ENCODE measurements at regions not wholly inside any gene's neighbourhood (a gene's known extent, or its start where the extent isn't known, plus 50 kb on each side); places are given as distances from the start of the nearest gene placed in this dataset.

DNA sequence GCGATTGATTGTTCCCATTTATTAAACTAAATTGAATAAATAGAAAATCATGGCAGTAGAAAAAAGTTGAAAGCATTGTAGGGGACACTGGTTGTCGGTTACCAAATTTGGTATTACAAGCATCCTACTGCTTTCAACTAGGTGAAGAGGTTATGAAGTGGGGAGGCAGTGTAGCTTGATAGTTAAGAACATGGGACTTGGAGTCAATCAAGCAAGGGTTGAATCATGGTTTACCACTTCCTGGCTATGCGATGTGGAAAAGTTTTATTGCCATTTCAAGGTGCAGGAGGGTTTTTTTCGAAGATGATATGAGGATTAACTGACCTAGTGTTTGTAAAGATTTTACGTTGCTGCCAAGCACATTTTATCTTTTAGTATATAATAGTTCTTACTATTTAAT, 318.2 kb upstream of the KCNH8 start:
- no peak for DNase-seq (ENCODE audit: low spot score)

- no peak for DNase-seq (ENCODE audit: low spot score)
Measured at GRCh38 chr3:18828637-18829036, 319.7 kb upstream of the KCNH8 start.

- no peak for DNase-seq (ENCODE audit: low spot score)
Measured at GRCh38 chr3:18827664-18828063, 320.6 kb upstream of the KCNH8 start.

DNA sequence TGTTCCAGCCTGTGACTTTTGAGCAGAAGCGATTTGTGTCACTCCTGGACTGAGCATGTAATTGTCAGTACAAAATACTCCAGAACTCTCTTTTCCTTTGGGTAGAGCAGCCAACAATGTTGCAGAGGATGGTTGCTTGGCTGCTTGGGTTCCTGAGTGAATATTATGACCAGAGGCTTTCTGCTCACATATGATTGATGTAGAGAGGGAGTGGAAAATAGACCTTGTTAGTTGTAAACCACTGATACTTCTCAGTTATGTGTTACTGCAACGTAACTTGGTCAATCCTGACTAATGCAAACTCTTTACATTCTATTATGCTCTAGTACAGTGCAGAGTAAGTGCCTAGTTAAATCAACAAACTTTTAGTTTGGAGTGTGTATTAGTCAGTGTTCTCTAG, 322.6 kb upstream of the KCNH8 start:
- DNase-seq (ENCODE audit: low spot score) = no peak

GRCh38 chr3:18813300-18813699, 335.0 kb upstream of the KCNH8 start:
- DNase-seq (ENCODE audit: low spot score) = no peak

GRCh38 chr3:18812316-18812715, 336.0 kb upstream of the KCNH8 start:
- DNase-seq (ENCODE audit: low spot score) = peak; percentile 58

GRCh38 chr3:18810306-18810661, 338.0 kb upstream of the KCNH8 start:
- DNase-seq (ENCODE audit: low spot score) = no peak

DNA sequence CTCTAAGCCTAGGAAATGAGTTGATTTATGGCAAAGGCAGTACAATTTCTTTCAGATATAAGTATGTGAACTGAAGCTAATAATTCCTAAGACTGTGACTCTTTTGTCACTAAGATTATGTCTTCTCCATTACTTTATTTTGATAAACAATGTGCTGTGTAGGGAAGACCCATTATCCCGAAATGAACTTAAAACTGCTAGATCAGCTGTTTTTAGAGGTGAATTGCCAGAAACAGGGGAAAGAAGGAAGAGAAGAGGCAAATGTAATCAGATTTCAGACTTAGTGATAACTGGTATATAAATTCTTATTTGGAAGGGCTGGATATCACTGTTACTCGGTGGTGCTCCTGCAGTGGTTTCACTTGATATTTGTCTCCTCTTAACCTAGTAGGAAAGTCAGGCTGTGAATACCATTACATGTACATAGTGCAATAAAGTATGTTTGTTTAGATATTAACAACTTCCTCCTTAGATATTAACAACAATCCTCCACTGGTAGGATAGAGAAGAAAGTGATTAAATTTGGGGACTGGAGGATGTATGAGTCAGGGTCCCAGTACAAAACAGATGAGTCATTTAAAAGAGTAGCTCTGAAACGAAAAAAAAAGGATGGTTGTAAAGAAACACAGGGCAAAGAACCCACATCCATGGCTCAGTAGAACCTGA, 338.5 kb upstream of the KCNH8 start:
- peak; percentile 10 for DNase-seq (ENCODE audit: low spot score)

- no peak for DNase-seq (ENCODE audit: low spot score)
Measured at GRCh38 chr3:18808429-18808828, 339.9 kb upstream of the KCNH8 start.

GRCh38 chr3:18807593-18807992, 340.7 kb upstream of the KCNH8 start:
- DNase-seq (ENCODE audit: low spot score) = no peak

DNA sequence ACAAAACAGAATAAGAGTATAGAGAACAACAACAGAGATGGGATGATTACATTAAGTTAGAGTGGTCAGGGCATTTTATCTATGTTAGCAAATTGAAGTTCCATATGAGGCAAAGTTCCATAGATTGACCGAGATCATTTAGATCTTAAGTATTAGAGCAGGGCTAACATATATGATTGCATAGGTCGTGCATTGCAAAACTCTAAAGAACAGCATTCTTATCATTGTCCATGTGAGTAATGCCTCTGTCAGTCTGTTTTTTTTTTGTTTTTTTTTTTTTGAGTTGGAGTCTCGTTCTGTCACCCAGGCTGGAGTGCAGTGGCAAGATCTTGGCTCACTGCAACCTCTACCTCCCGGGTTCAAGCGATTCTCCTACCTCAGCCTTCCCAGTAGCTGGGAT, 341.7 kb upstream of the KCNH8 start:
- DNase-seq (ENCODE audit: low spot score) = no peak

GRCh38 chr3:18797378-18797777, 350.9 kb upstream of the KCNH8 start:
- no peak for DNase-seq (ENCODE audit: low spot score)

GRCh38 chr3:18795078-18795477, 353.2 kb upstream of the KCNH8 start:
- DNase-seq (ENCODE audit: low spot score) = no peak

DNA sequence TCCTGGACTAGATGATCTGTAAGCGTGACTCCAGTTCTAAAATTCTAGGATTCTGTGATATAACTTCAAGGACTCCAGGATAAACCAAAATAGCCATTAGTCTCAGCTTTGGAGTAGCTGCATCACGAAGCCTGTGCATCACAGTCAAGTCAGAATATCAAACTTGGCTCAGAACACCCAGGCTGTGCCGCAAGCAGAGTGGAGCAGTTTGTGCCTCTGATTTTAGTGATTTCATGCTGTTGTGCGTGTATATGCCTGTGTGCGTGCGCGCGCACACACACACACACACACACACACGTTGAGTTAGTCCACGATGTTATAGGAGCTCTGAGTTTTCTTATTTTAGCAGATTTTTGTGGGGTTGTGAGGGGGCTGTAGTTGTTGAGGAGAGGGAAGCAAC, 356.6 kb upstream of the KCNH8 start:
- DNase-seq (ENCODE audit: low spot score) = no peak

DNA sequence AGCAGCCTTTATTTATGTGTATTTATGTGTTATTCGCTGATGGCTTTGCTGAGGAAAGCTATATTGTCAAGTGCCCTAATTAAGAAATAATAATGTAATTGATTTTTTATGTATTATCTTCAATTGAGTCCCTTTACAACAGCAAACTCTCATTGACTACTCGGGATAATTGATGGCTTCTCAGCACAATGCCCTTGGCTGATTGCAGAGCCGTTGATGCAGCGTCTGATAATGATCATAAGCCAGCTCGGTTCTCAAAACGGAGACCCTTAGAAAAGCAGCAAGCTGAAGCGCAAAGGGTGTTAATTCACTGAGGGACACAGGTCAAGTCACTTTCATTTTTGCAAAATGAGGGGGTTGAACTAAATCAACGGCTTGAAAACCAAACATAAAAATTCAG, 357.1 kb upstream of the KCNH8 start:
- no peak for DNase-seq (ENCODE audit: low spot score)

- no peak for DNase-seq (ENCODE audit: low spot score)
Measured at GRCh38 chr3:18790384-18790783, 357.9 kb upstream of the KCNH8 start.

GRCh38 chr3:18789734-18790133, 358.6 kb upstream of the KCNH8 start:
- no peak for DNase-seq (ENCODE audit: low spot score)

DNA sequence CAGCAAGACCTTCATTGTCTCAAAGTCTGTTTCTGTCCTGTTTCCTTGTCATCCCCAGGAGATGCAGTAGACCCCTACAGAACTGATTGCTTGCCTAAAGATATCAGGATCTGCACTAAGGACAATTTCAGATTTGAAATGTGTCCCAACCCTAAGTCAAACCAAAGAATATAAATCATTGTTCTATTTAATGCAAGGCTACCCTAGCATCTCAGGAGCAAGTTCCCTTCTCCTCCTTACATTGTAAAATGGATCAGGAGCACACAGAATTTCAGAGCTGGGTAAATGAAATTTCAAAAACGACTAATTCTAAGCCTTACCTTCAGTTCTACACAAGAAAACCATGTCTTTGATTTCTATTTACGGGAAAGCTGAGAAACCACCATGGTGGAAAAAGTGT, 360.9 kb upstream of the KCNH8 start:
- DNase-seq (ENCODE audit: low spot score) = no peak

GRCh38 chr3:18786650-18787323, 361.5 kb upstream of the KCNH8 start:
- no peak for DNase-seq (ENCODE audit: low spot score)

GRCh38 chr3:18782191-18782590, 357.1 kb upstream of the SATB1 start:
- DNase-seq (ENCODE audit: low spot score) = no peak

GRCh38 chr3:18780959-18781358, 355.8 kb upstream of the SATB1 start:
- no peak for DNase-seq (ENCODE audit: low spot score)

- no peak for DNase-seq (ENCODE audit: low spot score)
Measured at GRCh38 chr3:18779704-18780103, 354.6 kb upstream of the SATB1 start.

GRCh38 chr3:18778598-18778997, 353.5 kb upstream of the SATB1 start:
- DNase-seq (ENCODE audit: low spot score) = no peak

DNA sequence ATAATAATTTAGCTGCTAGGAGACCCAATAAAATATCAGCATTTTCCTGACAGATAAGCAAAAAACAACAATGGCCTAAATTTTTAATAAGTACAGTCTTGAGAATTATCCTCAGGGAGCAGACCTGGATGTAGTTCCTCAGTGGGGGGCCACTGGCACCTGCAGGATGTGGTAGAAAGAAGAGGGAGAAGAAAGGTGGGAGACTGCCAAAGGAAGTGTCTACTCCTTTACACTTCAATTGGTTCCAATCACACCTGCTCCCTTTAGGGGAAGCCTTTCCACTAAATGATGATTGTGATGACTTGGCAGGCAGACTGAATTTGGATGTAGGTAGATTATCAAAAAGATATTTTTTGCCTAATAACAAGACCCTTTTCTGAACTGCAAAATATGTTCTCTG, 353.0 kb upstream of the SATB1 start:
- DNase-seq (ENCODE audit: low spot score) = no peak

Data from HT-29 (cell line).